ENCODE measurements at regions not wholly inside any gene's neighbourhood (a gene's known extent, or its start where the extent isn't known, plus 50 kb on each side); places are given as distances from the start of the nearest gene placed in this dataset.

DNA sequence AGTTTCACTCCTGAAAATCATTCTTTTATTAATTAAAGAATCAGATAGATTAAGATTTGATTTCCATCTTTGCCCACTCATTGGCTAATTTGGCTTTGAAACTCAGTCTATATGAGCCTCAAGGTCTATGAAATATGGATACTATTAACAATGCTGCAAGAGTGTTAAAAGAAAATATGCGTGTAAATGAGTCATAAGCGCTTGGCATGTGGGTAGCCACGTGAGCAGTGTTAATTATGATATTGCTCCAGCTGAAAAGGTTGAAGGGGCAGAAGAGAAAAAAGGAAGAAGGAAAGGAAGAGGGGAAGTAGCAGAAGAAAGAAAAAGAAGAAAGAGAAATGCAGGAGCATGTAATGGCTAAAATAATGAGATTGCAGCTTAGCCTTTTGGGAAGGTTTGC is 151.4 kb downstream of the CHRM3 start:
- DNase-seq (ENCODE audit: low spot score) (no peak), ATAC-seq (ENCODE audit: low FRiP score) (no peak)
- TF ChIP-seq, protein P1, sequence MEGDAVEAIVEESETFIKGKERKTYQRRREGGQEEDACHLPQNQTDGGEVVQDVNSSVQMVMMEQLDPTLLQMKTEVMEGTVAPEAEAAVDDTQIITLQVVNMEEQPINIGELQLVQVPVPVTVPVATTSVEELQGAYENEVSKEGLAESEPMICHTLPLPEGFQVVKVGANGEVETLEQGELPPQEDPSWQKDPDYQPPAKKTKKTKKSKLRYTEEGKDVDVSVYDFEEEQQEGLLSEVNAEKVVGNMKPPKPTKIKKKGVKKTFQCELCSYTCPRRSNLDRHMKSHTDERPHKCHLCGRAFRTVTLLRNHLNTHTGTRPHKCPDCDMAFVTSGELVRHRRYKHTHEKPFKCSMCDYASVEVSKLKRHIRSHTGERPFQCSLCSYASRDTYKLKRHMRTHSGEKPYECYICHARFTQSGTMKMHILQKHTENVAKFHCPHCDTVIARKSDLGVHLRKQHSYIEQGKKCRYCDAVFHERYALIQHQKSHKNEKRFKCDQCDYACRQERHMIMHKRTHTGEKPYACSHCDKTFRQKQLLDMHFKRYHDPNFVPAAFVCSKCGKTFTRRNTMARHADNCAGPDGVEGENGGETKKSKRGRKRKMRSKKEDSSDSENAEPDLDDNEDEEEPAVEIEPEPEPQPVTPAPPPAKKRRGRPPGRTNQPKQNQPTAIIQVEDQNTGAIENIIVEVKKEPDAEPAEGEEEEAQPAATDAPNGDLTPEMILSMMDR (IDR thresholded peaks at IDR 0.05) = no peak

DNA sequence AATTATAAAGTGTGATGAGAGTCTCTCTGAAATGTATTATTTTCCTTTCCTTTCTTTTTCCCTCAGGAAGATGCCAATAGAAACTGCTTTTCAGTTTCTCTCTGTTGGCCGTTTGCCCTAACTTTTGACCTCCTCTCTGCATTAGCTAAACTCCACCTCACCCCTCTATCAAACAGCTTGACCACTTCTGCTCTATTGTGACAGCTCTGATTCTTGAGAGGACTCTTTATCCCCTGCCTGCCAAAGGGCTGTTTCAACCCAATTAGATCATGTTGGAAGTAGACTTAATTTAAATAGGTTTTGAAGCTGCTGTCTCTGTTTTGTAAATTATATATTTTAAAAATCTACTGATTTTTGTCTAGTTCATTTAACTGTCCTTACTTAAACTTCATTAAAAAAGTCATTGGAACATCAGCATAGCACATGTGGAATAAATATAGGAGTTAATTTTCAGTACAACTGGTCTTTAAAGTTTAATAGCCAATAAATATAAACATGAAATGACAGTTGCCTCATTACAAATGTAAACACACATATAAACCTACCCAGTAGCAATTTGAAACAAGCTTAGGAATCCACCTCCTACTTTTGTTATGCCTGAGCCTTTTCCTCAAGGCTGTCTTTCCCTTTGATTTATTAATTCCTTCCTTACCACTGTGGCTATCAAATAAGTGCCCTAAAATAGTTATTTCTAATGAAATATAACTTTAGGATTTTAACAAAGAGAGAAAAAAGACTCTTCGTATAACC is 152.0 kb downstream of the CHRM3 start:
- no peak for DNase-seq (ENCODE audit: low spot score)

DNA sequence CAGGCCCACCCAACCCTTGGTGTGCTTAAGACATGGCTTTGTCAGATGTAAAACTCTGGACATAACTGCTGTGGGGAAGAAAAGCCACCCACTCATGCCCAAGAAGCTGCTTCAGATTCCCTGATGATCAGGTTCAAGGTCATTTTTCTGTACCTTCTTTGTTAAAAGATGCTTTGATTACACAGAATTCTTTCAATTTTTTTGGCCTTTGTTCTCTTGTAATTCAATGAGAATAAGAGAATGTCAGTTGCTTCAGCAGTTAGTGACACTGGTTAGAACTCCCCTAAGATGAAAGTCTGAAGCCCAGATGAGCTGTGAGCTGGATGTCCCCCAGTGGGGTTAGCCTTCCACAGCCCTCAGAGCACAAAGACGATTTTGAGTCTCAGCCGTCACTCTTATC is 152.7 kb downstream of the CHRM3 start:
- TF ChIP-seq, protein P1 (IDR thresholded peaks at IDR 0.05) = no peak
- DNase-seq (ENCODE audit: low spot score) = no peak
- no peak for ATAC-seq (ENCODE audit: low FRiP score)

More for the DNA sequence above, 152.0 kb downstream of the CHRM3 start:
- ATAC-seq (ENCODE audit: low FRiP score) = no peak
- TF ChIP-seq, protein P1 (IDR thresholded peaks at IDR 0.05) = no peak

DNA sequence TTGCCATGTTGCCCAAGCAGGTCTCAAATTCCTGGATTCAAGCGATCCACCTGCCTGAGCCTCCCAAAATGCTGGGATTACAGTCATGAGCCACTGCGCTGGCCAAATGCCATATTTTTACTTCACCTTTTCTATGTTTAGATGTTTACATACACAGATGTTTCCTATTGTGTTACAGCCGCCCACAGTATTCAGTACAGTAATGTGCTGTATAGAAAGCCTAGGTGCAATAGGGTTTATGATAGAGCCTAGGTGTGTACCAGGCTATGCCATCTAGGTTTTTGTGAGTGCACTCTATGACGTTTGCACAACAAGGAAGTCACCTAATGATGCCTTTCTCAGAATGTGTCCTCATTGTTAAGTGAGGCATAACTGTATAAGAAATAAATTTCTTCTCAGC is 153.4 kb downstream of the CHRM3 start:
- DNase-seq (ENCODE audit: low spot score) (no peak), ATAC-seq (ENCODE audit: low FRiP score) (no peak)
- TF ChIP-seq, protein P1 (IDR thresholded peaks at IDR 0.05) = no peak

DNA sequence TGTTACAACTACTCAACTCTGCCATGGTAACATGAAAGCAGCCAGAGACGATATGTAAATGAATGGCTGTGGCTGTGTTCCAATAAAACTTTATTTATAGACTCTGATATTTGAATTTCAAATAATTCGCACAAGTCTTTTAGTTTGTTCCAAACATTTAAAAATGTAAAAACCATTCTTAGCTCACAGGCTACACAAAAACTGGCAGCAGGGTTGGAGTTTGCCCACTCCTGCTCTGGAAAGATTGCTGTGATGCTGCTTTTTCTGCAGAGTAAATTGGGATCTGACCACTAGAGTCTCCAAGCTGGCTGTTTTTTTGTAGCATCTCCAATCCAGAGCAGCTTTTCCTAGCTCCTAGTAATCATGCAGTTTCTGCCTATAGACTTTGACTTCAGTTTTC is 157.5 kb downstream of the CHRM3 start:
- no peak for DNase-seq (ENCODE audit: low spot score)
- TF ChIP-seq, protein P1 (IDR thresholded peaks at IDR 0.05) = no peak
- ATAC-seq (ENCODE audit: low FRiP score) = no peak

DNA sequence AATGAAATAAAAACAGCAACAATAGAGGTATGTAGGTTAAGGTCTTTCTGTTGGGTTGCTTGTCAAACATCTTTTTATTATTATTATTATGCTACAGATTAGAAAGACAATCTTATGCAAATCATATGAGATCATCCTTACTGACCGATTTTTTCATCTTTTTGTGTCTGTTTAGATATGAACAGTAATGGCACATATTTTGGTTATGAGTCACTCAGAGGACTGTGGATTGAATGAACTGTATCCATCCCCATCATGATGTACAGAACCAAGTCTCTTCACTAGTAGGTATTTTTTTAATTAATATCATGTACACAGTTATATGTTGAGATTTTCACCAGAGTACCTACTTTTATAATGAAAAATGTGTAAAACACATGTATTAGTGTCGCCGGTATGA is 159.1 kb downstream of the CHRM3 start:
- TF ChIP-seq, protein P1 (IDR thresholded peaks at IDR 0.05) = no peak
- DNase-seq (ENCODE audit: low spot score) (no peak), ATAC-seq (ENCODE audit: low FRiP score) (no peak)

DNA sequence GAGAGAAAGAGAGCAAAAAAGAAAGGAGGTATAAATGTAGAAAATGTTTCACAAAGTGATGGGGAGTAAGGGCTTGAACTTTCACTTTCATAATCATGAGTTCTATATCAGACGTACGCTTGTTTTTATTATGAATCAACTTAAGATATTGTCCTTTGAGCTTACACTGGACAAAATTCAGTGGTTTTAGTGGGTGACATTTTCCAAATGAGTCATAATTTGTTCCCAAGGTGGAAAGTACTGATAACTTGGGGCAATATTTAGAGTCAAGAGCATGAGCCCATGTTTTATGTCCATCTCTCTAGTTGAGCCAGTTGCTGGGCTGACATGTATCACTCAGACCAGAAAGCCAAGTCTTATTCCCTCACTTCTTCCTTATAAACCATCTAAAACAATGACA is 161.6 kb downstream of the CHRM3 start:
- ATAC-seq (ENCODE audit: low FRiP score) = no peak
- TF ChIP-seq, protein P1 (IDR thresholded peaks at IDR 0.05) = no peak
- no peak for DNase-seq (ENCODE audit: low spot score)

Data from omental fat pad (tissue), 3 donors.